Smooth muscle cell of the brain vasculature (primary cell): ENCODE measurements at regions not wholly inside any gene's neighbourhood (a gene's known extent, or its start where the extent isn't known, plus 50 kb on each side); places are given as distances from the start of the nearest gene placed in this dataset.

Source experiments
- DNase-seq: peaks from one replicate; pipeline ENCODE4 v3.0.0-alpha.2; 2012; ENCODE audit warnings: low read depth, low spot score

- no peak for DNase-seq
Measured at GRCh38 chr11:70761094-70761907, 363.0 kb downstream of the CTTN start.

- DNase-seq, result no peak
Measured at GRCh38 chr11:70761908-70762337, 363.6 kb downstream of the CTTN start.

- no peak for DNase-seq
Measured at GRCh38 chr11:70762810-70763209, 364.5 kb downstream of the CTTN start.

- no peak for DNase-seq
Measured at GRCh38 chr11:70763606-70764005, 365.3 kb downstream of the CTTN start.

- DNase-seq, result no peak
Measured at GRCh38 chr11:70764356-70764905, 366.1 kb downstream of the CTTN start.

GRCh38 chr11:70766901-70767300, 368.6 kb downstream of the CTTN start:
- DNase-seq, result no peak

GRCh38 chr11:70768346-70769095, 370.2 kb downstream of the CTTN start:
- DNase-seq, result no peak

GRCh38 chr11:70769106-70769505, 370.8 kb downstream of the CTTN start:
- no peak for DNase-seq

GRCh38 chr11:70769521-70769920, 371.2 kb downstream of the CTTN start:
- no peak for DNase-seq

GRCh38 chr11:70771099-70771885, 373.0 kb downstream of the CTTN start:
- no peak for DNase-seq

- DNase-seq, result no peak
Measured at GRCh38 chr11:70772950-70773349, 374.6 kb downstream of the CTTN start.

GRCh38 chr11:70775386-70776075, 377.2 kb downstream of the CTTN start:
- DNase-seq, result no peak

- no peak for DNase-seq
Measured at GRCh38 chr11:70776914-70777532, 378.7 kb downstream of the CTTN start.

GRCh38 chr11:70778883-70779282, 380.6 kb downstream of the CTTN start:
- no peak for DNase-seq

- no peak for DNase-seq
Measured at GRCh38 chr11:70779433-70780245, 381.3 kb downstream of the CTTN start.

- no peak for DNase-seq
Measured at GRCh38 chr11:70780246-70780535, 381.9 kb downstream of the CTTN start.

GRCh38 chr11:70782401-70782913, 384.1 kb downstream of the CTTN start:
- no peak for DNase-seq

GRCh38 chr11:70783356-70783755, 385.0 kb downstream of the CTTN start:
- DNase-seq, result no peak

GRCh38 chr11:70783821-70784220, 385.5 kb downstream of the CTTN start:
- DNase-seq, result no peak

GRCh38 chr11:70785372-70785771, 387.0 kb downstream of the CTTN start:
- no peak for DNase-seq
